Fibroblast of the aortic adventitia (primary cell): ENCODE measurements at regions not wholly inside any gene's neighbourhood (a gene's known extent, or its start where the extent isn't known, plus 50 kb on each side); places are given as distances from the start of the nearest gene placed in this dataset.

Source experiments
- DNase-seq: peaks from one replicate; pipeline ENCODE4 v3.0.0-alpha.2; 2010; ENCODE audit warnings: low read depth
- H3K4me3 ChIP-seq: 2 replicates; pipeline ENCODE4 v1.5.1; 2011; ENCODE audit warnings: low read depth, mild to moderate bottlenecking, control low read depth, low read length, moderate library complexity
- TF ChIP-seq, protein P1 (sequence below): IDR thresholded peaks from 2 replicates; pipeline ENCODE4 v1.5.1; 2011; ENCODE audit warnings: mild to moderate bottlenecking, low read length, control low read depth, inconsistent platforms; ENCODE audit not compliant: insufficient read depth

- no peak overlapping the region for H3K4me3 ChIP-seq
- DNase-seq: no peak
- TF ChIP-seq, protein P1, sequence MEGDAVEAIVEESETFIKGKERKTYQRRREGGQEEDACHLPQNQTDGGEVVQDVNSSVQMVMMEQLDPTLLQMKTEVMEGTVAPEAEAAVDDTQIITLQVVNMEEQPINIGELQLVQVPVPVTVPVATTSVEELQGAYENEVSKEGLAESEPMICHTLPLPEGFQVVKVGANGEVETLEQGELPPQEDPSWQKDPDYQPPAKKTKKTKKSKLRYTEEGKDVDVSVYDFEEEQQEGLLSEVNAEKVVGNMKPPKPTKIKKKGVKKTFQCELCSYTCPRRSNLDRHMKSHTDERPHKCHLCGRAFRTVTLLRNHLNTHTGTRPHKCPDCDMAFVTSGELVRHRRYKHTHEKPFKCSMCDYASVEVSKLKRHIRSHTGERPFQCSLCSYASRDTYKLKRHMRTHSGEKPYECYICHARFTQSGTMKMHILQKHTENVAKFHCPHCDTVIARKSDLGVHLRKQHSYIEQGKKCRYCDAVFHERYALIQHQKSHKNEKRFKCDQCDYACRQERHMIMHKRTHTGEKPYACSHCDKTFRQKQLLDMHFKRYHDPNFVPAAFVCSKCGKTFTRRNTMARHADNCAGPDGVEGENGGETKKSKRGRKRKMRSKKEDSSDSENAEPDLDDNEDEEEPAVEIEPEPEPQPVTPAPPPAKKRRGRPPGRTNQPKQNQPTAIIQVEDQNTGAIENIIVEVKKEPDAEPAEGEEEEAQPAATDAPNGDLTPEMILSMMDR: no peak
Measured at GRCh38 chr7:153388611-153389010, 629.1 kb downstream of the ACTR3B start.

GRCh38 chr7:153389261-153389660, 629.7 kb downstream of the ACTR3B start:
- no peak overlapping the region for H3K4me3 ChIP-seq
- TF ChIP-seq, protein P1: no peak
- no peak for DNase-seq

GRCh38 chr7:153390955-153391354, 631.4 kb downstream of the ACTR3B start:
- H3K4me3 ChIP-seq: no peak overlapping the region
- no peak for DNase-seq
- TF ChIP-seq, protein P1: no peak

DNA sequence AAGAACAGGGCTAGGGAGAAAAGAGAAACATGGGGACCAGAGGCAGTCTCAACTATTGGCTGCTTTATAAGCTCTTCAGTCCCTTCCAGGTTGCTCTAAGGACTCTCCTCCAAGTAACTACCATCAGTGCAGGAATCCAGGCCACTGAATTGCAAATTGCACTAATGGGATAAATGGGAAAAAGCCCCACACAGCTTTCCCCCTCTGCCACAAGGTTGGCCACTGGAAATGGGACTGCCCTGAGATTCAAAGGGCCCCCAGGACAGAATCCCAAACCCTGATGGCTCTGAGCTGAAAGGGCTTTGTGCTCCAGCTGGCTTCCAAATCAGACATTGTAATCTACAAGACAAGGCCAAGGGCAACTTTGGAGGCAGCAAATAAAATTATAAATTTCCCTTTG, 633.2 kb downstream of the ACTR3B start:
- TF ChIP-seq, protein P1: no peak
- no peak for DNase-seq
- H3K4me3 ChIP-seq: no peak overlapping the region

DNA sequence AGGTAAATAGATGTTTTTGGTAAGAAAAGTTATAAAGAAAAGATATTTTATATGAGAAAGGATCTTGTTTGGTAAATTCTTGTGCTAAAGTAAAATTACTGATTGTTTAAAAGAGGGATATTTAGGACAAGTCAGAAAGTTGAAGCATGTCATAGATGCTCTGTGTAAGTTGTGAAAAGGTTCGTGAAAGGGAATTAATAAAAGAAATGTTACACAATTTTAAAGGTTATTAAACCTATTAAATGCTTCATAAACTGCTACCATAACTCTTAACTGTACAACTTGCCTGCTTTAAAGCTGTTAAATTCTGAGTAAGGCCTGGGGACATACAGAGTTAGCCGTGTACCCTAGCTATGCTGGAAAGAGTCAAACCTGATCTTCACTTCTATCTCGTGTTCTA, 634.1 kb downstream of the ACTR3B start:
- DNase-seq: no peak
- H3K4me3 ChIP-seq: no peak overlapping the region
- TF ChIP-seq, protein P1: no peak

DNA sequence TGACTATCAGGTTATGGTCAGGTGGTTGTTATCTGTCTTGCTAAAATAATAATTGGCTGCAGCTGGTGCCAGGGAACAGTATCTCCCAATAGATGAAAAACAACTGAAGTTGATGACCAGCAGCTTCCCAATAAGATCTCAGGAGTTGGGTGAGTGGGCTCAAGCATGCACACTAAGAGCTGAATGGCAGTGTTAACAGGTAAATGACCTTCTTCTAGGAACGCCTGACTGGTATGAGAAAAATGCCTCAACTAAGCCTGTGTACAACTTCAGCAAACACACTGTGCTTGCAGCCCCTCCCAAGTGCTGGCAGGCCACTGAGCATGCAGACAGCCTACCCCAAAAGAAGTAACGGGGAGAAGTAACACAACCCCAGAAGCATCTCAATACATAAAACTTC, 636.9 kb downstream of the ACTR3B start:
- no peak overlapping the region for H3K4me3 ChIP-seq
- TF ChIP-seq, protein P1: no peak
- no peak for DNase-seq

DNA sequence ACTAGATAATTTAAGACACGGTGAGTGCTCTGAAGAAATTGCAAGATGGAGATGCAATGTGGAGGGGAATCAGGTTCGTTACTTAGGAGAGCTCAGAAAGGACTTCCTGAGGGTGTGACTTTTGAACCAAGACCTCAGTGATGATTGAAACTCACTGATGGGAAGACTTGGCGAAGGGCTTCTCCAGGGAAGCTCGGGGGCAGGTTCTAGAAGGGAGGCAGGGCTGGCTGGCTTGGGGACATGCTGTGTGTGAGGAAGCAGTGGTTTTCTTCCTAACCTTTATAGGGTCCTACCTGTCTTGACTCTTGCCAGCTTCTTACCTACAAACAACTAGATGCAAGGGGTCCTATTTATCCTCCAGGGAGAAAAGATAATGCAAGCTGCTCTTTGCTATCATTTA, 637.9 kb downstream of the ACTR3B start:
- no peak for DNase-seq
- TF ChIP-seq, protein P1: no peak
- no peak overlapping the region for H3K4me3 ChIP-seq
